ENCODE measurements at regions not wholly inside any gene's neighbourhood (a gene's known extent, or its start where the extent isn't known, plus 50 kb on each side); places are given as distances from the start of the nearest gene placed in this dataset.
"Not testable (repeated sequence)": the region's sequence is repeated elsewhere in the genome, so short reads cannot be mapped to it uniquely, and the experiment has no call there.

DNA sequence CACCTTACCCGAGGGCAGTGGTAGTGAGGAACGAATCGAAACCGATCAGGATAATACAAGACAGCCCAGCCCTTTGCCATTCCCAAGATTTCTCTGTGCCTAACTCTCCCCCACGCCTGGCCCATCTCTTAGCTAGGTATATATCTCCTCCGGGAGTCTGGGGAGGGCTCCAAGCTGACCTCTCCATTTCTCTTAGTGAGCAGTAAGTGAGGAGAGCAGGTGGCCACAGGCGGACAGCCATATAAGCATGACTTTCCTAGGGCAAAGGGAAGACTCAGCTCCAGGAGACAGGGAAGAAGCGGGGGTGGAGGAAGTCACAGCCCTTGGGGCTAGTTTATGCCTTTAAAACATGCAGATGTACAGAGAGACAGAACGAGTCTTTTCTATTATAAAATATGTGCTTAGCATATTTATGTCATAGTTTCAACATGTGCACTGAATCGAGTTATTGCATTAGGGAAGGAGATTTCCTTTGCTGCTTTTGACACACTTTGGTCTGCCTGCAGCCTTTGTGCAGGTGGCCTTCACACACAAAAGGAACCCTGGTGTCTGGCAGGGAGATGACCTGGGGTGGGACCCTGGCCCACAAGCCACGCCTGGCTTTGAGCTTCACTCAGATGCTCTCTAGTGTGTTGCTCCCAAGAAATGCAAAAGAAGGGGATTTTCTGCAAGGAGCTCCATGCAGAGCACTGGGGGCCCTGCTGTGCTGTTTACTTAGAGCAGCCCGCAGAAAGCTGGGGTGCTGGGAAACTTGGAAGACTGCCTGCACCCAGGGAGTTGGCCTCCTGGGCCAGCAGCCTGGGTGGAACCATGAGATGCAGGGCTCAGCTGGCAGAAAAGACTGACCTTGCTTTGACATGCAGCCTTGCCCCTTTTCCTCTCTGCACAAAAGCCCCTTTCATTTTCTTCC, 613.3 kb downstream of the BCOR start:
- no peak for DNase-seq

DNA sequence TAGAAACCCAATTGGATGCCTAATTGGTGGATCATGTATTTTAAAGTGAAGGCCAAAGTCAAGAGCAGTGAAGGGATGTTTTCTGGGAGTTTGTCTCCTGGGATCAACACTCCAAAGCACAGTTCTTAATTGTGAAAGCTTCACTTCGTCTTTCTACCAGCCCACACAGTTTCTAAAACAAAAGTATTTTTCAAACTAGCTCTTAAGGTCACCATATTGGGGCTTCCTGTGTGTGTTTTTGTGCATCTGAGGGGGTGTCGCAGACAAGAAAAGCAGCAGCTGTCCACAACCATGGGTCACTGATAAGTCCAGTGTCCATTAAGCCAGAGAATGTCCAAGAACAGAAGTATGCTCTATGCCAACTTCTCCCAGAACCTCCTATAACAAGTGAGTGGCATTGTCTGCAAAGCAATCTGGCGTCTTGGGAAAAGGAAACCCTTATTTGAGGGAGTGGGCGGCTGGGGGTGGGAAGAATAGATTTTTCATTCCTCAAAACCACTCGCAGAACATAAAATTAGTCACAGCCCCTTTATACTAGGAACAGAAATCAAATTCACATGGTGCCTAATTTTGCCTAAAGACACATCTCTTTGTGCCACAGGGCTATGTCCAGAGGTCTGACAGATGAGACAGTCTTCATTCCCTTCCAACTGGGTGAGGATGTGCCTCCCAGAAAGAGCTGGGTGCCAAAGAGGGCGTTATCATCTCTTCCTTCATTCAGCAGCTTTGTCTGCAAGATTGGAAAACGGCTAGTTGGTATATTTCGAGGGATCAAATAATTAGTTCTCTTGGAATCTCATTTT, 610.4 kb downstream of the BCOR start:
- no peak for DNase-seq

DNA sequence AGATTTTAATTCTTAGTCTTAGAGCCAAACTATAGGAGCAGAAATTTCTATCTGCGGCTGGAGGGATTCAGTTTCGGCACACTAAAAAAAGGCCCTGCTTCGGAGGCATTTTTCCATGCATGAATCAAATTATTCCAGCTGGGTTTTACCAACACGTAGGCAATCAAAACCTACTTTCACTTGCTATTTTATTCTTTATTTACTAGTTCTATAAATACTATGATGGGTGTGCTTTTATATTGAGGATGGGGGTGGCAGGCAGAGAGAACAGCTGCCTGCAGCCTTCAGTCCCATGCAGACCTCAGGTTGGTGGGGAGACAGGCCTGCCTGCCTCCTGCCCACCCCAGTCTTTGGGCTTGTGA, 609.8 kb downstream of the BCOR start:
- DNase-seq = no peak

DNA sequence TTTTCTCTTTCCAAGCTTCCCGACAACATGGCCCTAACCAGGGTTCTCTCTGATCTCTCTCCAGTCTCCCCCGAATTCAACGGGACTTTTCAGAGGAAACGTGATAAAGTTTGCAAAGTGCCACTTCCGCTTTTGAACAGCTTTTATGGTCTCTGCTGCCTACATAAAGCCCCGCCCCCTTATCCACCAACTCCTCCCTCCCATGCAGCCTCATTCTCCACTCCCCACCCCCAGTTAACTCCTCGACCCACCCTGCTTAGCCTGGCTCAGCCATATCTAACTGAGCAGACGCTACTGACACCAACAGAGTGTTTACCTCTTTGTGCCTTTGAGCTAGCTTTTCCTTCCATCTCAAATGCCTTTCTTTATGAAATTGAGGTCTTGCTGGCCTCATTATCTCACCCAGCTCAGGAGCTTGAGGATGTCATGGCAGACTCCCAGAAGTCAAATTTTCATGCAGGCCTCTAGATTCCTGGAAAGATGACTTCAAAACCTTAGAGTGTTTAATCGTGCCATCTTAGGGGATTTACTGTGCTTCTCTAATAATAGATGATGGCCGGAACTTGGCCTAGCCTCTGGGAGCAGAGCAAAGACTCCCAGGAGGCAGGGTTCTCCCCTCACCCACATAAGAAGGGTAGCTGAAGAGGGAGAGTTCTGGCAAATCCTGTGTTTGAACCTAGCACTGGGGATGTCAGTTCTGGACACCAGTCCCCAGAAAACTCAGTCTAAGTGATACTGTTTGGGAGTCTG, 606.0 kb downstream of the BCOR start:
- DNase-seq = peak; percentile 5

DNA sequence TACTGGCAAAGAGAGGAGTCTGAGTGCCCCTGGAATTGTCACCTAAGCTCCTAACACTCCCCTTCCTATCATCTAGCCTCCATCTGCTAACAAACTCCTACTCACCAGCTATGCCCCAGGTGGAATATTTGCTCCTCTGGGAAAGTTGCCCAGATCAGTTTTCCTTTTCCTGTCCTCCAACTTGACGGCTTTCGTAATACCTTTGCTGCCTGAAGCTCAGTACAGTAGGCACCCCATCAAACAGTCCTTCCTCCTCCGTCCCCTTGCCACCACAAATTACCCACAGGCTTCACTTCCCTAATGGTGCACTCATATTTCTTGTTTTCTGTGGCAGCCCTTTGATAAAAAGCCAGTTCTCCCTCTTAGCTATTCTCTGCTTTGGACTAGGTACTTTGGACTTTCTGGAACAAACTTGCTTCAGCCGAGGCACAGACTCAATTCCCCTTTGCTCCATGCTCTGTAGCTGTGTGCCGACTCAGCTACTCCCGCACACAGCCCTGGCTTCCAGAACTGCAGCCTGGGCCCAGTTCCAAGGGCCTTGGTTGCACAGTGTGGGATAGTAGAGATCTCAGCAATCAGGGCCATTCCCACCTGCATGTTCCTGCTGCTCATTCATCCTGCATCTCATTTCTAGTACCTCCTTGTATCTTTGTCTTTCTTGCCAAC, 605.1 kb downstream of the BCOR start:
- DNase-seq = peak; percentile 0

DNA sequence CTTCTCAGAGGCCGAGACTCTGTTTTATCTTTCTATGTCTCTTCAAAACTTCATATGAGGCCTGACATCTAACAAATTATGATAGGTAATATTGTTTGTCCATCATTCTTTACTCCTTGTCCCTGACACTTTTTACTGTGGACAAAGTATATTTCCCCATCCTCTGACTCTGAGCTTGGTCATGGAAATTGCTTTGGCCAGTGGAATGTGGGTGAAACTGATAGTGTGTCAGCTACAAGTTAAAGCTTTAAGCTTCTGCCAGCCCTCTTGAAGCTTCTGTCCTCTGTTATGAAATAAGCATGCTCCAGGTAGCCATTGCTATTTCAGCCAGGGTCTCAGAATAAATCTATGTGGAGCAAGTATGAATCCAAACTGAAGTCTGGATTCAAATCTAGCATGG, 604.6 kb downstream of the BCOR start:
- no peak for DNase-seq

DNA sequence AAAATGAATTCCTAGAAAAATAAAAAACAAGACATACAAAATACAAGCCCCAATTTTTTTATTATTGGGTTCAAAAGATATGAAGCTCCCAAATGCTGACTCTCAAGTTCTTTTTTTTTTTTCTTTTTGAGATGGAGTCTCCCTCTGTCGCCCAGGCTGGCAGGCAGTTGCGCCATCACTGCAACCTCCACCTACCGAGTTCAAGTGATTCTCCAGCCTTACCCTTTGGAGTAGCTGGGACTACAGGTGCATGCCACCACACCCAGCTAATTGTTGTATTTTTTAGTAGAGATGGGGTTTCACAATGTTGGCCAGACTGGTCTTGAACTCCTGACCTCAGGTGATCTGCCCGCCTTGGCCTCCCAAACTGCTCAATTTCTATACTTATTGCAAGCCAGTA, 600.6 kb downstream of the BCOR start:
- not testable (repeated sequence) for DNase-seq

DNA sequence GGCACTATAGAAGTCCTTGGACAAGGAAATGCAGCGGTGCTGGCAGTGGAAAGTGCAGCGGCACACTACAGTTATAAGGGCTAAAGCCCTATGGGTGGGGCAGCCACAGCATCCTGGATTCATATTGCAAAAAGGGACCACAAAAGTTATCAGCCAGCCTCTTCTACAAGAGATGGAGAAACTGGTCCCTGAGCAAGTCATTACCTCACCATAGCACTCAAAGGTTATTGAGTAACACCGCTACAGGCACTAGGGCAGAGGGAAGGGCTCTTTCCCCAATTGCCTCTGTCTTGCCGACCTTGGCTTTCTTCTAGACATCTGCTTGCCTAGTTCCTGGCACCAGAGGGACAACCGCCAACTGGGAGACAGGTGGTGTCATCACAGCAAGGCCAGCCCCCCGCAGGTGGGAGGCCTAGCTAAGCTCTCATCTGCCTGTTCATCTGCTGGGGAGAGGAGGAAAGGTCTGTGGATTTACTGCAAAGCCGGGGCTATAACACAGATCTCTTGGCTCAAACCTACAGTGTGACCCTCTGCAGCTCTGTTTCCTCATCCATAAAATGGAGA, 600.0 kb downstream of the BCOR start:
- no peak for DNase-seq

DNA sequence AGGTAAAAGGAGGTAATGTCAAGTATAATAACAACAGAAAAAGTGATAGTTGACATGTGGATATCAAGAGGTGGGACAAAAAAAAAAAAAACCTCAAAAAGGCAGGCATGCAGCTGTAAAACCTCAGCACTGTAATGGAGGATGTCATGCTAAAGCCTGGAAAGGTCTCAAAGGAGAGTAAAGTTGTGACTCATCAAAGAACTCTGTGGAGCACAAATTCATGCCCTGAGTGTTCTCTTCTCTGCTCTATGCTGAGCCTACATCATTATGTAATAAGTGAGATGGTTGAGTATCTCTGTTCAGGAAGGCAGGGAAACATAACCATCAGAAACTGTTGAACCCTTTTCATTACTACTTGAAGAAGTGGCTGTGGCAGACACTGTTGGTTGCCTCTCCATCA, 597.8 kb downstream of the BCOR start:
- DNase-seq = no peak

DNA sequence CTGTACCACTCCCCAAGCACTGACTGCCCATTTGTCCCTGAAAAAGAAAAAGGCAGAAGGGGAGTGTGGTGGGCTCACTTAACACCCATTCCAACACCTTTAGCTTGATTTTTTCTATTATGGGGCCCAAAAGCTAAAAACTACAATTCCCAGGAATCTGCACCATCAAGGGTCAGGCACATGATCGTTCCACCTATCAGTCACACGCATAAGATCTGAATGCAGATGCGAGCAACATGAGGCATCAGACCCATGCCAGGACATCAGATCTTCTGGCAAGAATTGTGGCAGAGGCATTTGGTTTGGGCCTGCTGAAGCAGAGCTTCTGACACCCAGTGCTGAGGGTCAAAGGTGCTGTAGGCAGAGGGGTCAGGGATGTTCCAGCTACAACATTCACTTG, 595.9 kb downstream of the BCOR start:
- DNase-seq = no peak

DNA sequence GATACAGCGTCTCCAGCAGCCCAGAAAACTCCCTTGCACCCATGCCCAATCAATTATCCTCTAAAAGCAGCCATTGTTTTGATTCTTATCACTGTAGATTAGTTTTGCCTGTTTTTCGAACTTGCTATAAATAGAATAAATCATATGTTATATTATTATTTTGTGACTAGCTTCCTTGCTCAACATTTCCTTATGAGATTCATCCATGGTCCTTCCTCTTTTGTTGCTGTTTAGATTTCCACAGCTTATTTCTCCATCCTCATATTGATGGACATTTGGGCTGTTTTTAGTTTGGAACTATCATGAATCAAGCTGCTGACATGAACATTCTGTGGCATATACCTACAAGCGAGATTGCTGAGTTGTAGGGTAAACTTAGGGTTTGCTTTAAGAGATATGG, 595.3 kb downstream of the BCOR start:
- no peak for DNase-seq

DNA sequence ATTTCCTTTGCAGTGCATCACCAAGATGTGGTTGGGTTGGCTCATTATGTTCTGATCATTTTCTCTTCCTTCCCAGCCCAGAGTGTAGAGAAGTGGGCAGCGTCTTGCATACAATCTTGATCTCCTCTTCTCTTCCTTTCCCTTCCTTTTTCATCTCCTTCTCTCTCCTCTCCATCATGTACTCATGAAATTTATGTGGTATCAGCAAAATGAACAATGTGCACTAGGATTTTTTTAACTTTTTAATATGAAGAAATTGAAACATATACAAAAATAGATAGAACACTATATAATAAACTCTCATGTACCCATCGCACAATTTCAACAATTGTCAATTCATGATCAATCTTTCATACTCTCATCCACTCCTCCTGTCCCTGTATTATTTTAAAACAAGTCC, 593.5 kb downstream of the BCOR start:
- DNase-seq = no peak

DNA sequence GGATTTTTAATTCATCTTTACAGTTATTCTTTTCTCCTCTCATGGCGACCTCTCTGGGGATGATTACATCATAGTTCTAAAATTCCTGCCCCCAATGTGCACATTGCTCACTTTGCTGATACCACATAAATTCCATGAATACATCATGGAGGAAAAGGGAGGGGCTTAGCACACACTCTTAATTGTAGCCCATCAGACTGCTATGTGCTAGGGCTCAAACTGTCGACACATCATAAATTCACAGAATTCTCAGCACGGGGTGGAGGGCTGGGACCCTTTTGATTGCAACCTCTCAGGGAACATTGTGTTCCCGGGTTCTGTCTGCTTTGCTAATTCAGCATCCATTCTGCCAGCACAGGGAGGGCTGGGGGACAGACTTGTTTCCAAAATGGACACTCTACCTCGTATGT, 592.9 kb downstream of the BCOR start:
- no peak for DNase-seq

DNA sequence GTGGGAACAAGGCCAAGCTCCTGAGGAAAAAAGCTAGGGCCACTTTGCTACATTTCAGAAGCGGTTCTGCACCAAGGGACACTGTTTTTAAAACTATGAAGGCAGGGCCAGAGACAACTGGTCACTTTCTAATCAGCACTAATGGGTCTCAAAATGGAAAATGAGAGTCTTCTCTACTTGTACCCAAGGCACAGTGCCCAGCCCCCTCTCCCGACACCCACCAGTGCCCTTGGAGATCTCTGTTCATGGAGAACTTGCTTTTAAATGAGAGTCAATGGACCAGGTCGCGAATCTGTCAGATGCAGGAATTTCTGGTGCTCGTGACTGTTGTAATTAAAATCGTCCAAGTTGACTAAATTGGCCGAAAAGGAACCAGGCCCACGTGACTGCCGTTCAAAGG, 591.6 kb downstream of the BCOR start:
- DNase-seq = no peak

DNA sequence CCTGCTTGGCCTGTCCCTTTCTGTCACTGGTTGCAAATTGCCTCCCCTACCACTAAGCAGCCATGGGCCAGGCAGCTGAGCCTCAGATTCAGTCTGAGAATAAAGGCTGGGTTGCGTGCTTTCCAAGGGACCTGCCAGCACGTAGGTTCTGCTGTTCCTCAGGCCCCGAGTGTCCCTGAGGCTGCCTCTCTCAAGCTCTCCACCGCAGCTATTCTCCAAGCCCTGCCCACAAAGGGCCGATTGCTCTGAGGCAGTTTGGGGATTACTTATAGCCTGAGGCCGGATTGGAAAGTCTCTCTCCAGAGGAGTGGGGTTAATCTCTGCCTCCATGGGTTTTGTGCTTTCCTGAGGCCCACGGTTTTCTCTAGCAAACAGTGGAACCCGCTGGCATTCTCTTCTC, 590.7 kb downstream of the BCOR start:
- DNase-seq = no peak

DNA sequence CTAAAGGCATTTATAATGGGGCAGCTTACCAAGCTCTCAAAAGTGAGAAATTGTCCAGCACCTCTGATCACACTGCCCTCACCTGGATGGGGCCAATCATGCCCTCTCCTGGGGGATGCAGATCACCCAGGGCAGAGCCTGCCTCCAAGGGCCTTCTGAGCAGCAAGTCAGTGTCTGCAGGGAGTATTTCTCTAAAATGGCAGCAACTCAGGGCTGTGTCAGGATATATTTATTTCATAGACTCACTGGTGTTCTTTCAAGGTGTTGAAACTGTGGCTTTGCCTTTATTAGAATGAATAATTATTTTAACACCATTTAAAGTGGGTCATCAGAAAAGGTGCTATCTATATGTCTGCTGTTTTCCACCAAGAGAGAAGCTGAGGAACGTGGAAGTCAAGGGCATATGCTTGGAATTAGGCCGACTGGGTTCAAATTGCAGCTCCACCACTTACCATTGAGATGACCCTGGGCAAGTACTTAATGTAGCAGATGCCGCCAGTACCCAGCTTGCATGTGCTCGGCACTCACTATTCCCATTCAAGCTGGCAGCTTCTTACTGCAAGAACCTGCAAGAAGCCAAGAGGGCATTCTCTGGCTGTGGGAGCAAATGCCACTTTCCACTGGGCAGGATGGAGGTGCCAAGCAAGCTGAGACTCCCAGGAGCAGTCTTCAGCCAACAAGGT, 590.0 kb downstream of the BCOR start:
- no peak for DNase-seq

DNA sequence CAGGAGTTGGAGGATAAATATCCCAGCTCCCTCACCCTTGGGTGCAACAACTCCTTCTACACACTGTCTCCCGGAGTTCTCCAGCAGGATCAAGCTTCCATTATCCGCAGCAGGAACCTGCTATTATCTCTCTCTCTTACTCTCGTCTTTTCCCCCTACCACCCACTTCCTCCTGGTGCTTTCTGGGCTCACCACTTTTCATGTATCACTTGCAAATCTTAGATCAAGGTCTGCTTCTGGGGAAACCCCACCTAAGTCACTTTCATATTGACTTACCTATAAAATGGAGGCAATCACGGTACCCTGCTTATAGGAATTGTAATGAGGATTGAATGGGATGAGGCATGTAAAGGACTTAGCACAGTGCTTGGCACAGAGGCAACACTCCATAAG, 589.5 kb downstream of the BCOR start:
- no peak for DNase-seq

DNA sequence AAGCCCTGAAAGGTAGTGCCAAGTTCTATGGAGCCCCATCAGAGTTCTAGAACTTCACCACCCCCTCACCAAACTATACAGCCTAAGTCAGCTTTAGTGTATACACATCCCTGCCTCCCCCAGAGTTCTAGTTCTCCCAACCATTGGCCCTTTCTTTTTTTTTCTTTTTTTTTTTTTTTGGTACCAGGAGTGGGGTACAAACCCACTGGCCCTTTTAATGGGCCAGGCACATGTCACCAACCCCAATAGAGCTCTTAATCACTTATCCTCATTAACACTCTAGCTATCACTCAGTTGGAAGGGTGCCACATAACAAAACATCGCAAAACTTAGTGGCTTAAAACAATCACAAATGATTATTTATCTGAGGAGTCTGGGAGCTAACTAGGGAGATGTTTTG, 588.6 kb downstream of the BCOR start:
- no peak for DNase-seq

DNA sequence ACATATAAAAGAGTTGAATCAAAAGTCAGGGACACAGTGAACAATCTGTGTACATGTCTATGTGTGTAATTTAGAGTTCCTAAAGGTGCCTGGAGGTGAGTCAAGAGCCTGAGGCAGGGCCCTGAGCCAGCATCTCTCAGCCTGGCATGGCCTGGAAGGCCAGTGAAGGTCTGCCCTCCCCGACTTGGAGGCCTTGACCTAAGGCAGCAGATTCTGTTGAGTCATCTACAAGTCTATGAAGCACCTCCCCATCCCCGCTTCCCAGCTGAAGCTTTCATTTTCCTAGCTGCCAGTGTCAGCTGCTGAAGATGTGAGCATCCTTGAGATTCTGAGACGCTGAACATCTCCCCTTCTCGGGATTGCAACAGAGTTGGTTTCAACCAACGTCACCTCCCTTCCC, 583.9 kb downstream of the BCOR start:
- DNase-seq = no peak

DNA sequence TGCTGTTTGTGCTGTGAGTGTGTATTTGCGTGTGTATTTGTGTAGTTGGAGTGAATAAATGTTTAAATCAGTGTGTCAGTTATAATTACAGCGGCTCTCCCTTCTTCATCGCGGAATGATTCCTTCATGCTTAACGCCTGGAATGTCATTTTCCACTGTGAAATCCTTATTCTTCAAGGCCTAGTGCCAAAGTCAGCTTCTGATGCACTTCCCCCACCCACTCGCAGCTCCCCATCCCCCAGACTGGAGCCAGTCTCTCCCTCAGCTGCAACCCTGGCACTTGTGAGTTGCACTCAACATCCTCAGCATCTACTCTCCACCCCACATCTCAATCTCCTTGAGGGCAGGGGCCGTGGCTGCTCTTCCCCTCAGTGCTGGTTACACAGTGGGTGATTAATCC, 583.0 kb downstream of the BCOR start:
- no peak for DNase-seq

DNA sequence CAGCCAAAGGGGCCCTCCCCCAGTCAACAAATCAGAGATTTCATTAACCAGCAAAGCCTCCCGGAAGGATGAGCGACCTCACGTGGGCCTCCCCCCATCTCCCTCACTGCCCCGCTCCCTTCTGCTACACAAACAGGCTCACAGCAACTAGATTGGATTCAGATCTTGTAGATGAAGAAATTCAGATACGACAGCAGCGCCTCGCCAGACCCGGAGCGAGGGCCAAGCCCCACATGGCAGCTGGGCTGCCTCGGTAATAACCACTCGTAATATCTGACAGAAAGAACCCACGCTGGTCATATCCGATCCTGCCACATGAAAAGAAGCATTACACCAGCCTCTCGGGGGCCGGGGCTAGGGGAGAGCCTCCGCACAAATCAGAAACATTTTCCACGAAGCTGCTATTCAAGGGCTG, 581.3 kb downstream of the BCOR start:
- DNase-seq = no peak

DNA sequence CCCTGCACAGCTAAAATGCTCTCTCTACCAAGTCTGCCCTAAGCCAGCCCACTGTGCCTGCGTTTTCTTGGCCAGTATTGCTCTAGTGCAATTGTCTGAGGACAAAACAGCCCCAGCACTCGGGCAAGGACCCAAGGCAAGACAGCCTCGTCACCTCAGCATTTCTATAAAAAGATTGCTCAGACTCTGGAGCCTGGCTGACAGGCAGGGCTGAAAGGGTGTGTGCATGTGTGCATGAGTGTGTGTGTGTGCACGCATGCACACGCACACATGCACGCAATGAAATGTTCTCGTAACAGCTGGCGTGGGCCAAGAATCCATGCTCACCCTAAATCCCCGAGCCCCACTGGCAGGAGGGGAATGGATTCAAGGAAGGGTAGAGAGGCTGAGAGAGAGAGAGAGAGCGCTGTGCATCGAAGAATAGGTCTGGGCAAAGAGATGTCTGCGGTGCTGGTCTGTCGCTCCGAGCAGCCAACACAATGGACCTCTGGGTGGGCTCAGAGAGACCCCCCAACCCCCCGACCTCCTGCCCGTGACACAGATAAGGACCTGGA, 579.2 kb downstream of the BCOR start:
- no peak for DNase-seq

All from GF-D8 (cell line).